GM12892 (cell line): ENCODE measurements at regions not wholly inside any gene's neighbourhood (a gene's known extent, or its start where the extent isn't known, plus 50 kb on each side); places are given as distances from the start of the nearest gene placed in this dataset.

Experiments
- POLR2A ChIP-seq: IDR thresholded peaks from 2 replicates; pipeline ENCODE4 v1.6.1; 2011; ENCODE audit warnings: low read depth, low read length, control low read depth
- POLR2AphosphoS5 ChIP-seq: IDR thresholded peaks from 2 replicates; pipeline ENCODE4 v1.6.1; 2011; ENCODE audit warnings: low read depth, low read length, control low read depth
- TAF1 ChIP-seq: IDR thresholded peaks from 2 replicates; pipeline ENCODE4 v1.6.1; 2011; ENCODE audit warnings: low read depth, mild to moderate bottlenecking, control low read depth, low read length, borderline replicate concordance

DNA sequence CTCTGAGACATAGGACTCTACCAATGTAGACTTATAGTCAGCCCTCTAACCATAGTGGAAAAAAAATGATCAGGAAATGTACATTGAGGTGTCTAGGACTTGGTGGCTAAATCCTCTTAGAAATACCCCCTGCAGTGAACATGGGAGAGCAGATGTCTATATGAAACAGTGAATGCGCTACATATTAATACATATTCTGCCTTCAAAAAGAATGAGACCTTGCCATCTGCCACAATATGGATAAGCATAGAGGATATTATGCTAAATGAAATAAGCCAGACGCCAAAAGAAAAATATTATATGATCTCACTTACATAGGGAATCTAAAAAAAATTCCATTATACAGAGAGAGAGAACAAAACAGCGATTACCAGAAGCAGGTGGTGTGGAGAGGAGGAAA is 66.6 kb upstream of the HAO2 start:
- TF ChIP-seq POLR2A (no peak), TAF1 (no peak), POLR2AphosphoS5 (no peak)
